PC-9 (cell line): ENCODE measurements at regions not wholly inside any gene's neighbourhood (a gene's known extent, or its start where the extent isn't known, plus 50 kb on each side); places are given as distances from the start of the nearest gene placed in this dataset.

Experiments
- BruUV-seq: library from RNA; stranded (reverse); fragments of 400-500 nt; replicated peaks from 2 replicates; lab custom pipeline; 2021; lab: Mats Ljungman, UMichigan
- CTCF ChIA-PET: fragments of 300-600 bp; sonication (Branson Sonifier 250); formaldehyde crosslinking; loops from one replicate; lab custom pipeline; 2022; ENCODE audit warnings: antibody characterized with exemption; lab: Charles Lee
- POLR2A ChIA-PET: fragments of 300-600 bp; sonication (Branson Sonifier 250); formaldehyde crosslinking; loops from one replicate; lab custom pipeline; 2022; ENCODE audit warnings: antibody characterized with exemption; ENCODE audit not compliant: unreplicated experiment; lab: Charles Lee
- DNase-seq, 2 experiments: peaks; one replicate each; pipeline versions ENCODE4 v3.0.0 to v3.0.0-alpha.2; 2015 to 2022; ENCODE audit warnings: mixed read lengths in 1 of 2
- H2AFZ ChIP-seq: fragments of 200-600 bp; sonication (generic); 2 replicates; pipeline ENCODE4 v1.8.1; 2017; ENCODE audit warnings: antibody characterized with exemption
- H3F3A ChIP-seq: fragments of 200-600 bp; sonication (generic); 2 replicates; pipeline ENCODE4 v1.8.1; 2017; ENCODE audit warnings: antibody characterized with exemption, mild to moderate bottlenecking, low read depth; ENCODE audit not compliant: insufficient read depth
- H3K27ac ChIP-seq: fragments of 200-600 bp; sonication (generic); 2 replicates; pipeline ENCODE4 v1.6.1; 2016; ENCODE audit warnings: mixed run types
- H3K27me3 ChIP-seq: fragments of 200-600 bp; sonication (generic); 2 replicates; pipeline ENCODE4 v1.6.1; 2016; ENCODE audit warnings: low read depth, mixed run types; ENCODE audit not compliant: insufficient read depth
- H3K36me3 ChIP-seq: fragments of 200-600 bp; sonication (generic); 2 replicates; pipeline ENCODE4 v1.6.1; 2016; ENCODE audit warnings: low read depth, mixed run types
- H3K4me1 ChIP-seq: fragments of 200-600 bp; sonication (generic); replicated peaks from 2 replicates; pipeline ENCODE4 v1.6.1; 2016; ENCODE audit warnings: mixed run types; ENCODE audit not compliant: insufficient read depth
- H3K4me2 ChIP-seq: fragments of 200-600 bp; sonication (generic); 2 replicates; pipeline ENCODE4 v1.6.1; 2017; ENCODE audit warnings: mixed run types
- H3K4me3 ChIP-seq: fragments of 200-600 bp; sonication (generic); 2 replicates; pipeline ENCODE4 v1.6.1; 2016; ENCODE audit warnings: mixed run types
- H3K79me2 ChIP-seq: fragments of 200-600 bp; sonication (generic); 2 replicates; pipeline ENCODE4 v1.6.1; 2017; ENCODE audit warnings: low read depth, mixed run types
- H3K9me2 ChIP-seq: fragments of 200-600 bp; sonication (generic); 2 replicates; pipeline ENCODE4 v1.8.1; 2017; ENCODE audit warnings: mild to moderate bottlenecking; ENCODE audit not compliant: insufficient read depth
- H3K9me3 ChIP-seq: fragments of 200-600 bp; sonication (generic); 2 replicates; pipeline ENCODE4 v1.8.1; 2016; ENCODE audit warnings: low read depth; ENCODE audit not compliant: insufficient read depth
- H4K20me1 ChIP-seq: fragments of 200-600 bp; sonication (generic); 2 replicates; pipeline ENCODE4 v1.8.1; 2017; ENCODE audit not compliant: insufficient read depth
- CTCF ChIP-seq: fragments of 200-600 bp; sonication (generic); conservative IDR thresholded peaks from 2 replicates; pipeline ENCODE4 v1.6.1; 2017; ENCODE audit warnings: mixed run types, antibody characterized with exemption, mild to moderate bottlenecking, moderate library complexity
- EZH2 ChIP-seq: fragments of 200-600 bp; sonication (generic); IDR thresholded peaks from 2 replicates; pipeline ENCODE4 v1.8.0; 2017; ENCODE audit warnings: antibody characterized with exemption, low read depth
- intact Hi-C: fragments of 100-400 bp; cut with micrococcal nuclease; formaldehyde crosslinking; loops from one replicate; pipeline ENCODE4 v1.10.0; 2022; ENCODE audit not compliant: unreplicated experiment

GRCh38 chr18:55654986-55655385, 67.0 kb upstream of the TCF4 start:
- ChIA-PET CTCF (no interaction called here), POLR2A (no interaction called here)
- no peak overlapping the region for H3K4me2 ChIP-seq
- TF ChIP-seq CTCF: no peak
- no peak overlapping the region for H3K4me3 ChIP-seq
- no peaks in the 10 kb centered on the region for H3K4me1 ChIP-seq
- DNase-seq: no peak
- no peak overlapping the region for H3K27ac ChIP-seq
- BruUV-seq: no TSS peak
- peaks cover 7% of the 10 kb centered on the region; the same call in 1 of the 2 replicates for H3K9me2 ChIP-seq
- H3K79me2 ChIP-seq: no peaks in the 10 kb centered on the region
- no peaks in the 10 kb centered on the region for H3K9me3 ChIP-seq
- intact Hi-C loops: no loop called here
- H3K27me3 ChIP-seq: no peaks in the 10 kb centered on the region
- no peak overlapping the region for H2AFZ ChIP-seq
- H3K36me3 ChIP-seq: no peaks in the 10 kb centered on the region
- H3F3A ChIP-seq: no peaks in the 10 kb centered on the region
- no peaks in the 10 kb centered on the region for H4K20me1 ChIP-seq

GRCh38 chr18:55651236-55651635, 63.2 kb upstream of the TCF4 start:
- H3K27me3 ChIP-seq: no peaks in the 10 kb centered on the region
- H3K27ac ChIP-seq: no peak overlapping the region
- no peaks in the 10 kb centered on the region for H3K79me2 ChIP-seq
- H4K20me1 ChIP-seq: no peaks in the 10 kb centered on the region
- intact Hi-C loops: no loop called here
- no peak overlapping the region for H3K4me2 ChIP-seq
- H2AFZ ChIP-seq: no peak overlapping the region
- H3K4me3 ChIP-seq: no peak overlapping the region
- H3F3A ChIP-seq: no peaks in the 10 kb centered on the region
- no peaks in the 10 kb centered on the region for H3K9me3 ChIP-seq
- H3K9me2 ChIP-seq: peaks cover 7% of the 10 kb centered on the region; the same call in 1 of the 2 replicates
- TF ChIP-seq CTCF (no peak), EZH2 (no peak)
- H3K4me1 ChIP-seq: no peaks in the 10 kb centered on the region
- ChIA-PET CTCF (no interaction called here), POLR2A (no interaction called here)
- DNase-seq: no peak
- BruUV-seq: no TSS peak
- H3K36me3 ChIP-seq: no peaks in the 10 kb centered on the region

- CTCF ChIA-PET: no interaction called here
- DNase-seq: no peak
- no TSS peak for BruUV-seq
- Histone ChIP-seq H3K4me3 (no peak overlapping the region), H3K36me3 (no peaks in the 10 kb centered on the region), H3K27ac (no peak overlapping the region), H3K9me3 (no peaks in the 10 kb centered on the region), H3K4me1 (no peaks in the 10 kb centered on the region), H3K9me2 (peaks cover 7% of the 10 kb centered on the region; the same call in 1 of the 2 replicates), H2AFZ (no peak overlapping the region), H3K27me3 (no peaks in the 10 kb centered on the region), H3F3A (no peaks in the 10 kb centered on the region), H4K20me1 (no peaks in the 10 kb centered on the region), H3K79me2 (no peaks in the 10 kb centered on the region), H3K4me2 (no peak overlapping the region)
- intact Hi-C loops: no loop called here
- TF ChIP-seq EZH2 (no peak), CTCF (no peak)
- POLR2A ChIA-PET: no interaction called here
Observed at GRCh38 chr18:55650363-55650870, 62.4 kb upstream of the TCF4 start.
